ENCODE measurements at regions not wholly inside any gene's neighbourhood (a gene's known extent, or its start where the extent isn't known, plus 50 kb on each side); places are given as distances from the start of the nearest gene placed in this dataset.
"Not testable (repeated sequence)": the region's sequence is repeated elsewhere in the genome, so short reads cannot be mapped to it uniquely, and the experiment has no call there.

DNA sequence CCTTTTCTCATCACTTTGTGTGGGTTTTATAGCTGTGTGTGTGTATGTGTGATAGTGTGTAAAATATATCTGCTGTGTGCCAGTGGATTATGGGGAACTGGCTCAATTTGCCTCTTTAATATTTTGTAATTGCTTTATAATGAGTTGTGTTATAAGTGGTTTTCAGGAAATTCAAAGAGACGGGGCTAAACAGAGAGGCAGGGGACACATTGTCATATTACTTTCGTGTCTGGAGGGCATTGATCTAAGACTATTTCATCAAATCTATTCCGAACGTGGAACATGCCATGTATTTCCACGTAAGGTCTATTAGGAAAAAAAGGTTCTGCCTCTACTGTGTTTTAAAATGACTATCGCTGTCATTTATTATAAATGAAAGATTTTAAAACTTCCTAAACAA is 793.2 kb upstream of the TMEM132C start:
- no peak for DNase-seq

DNA sequence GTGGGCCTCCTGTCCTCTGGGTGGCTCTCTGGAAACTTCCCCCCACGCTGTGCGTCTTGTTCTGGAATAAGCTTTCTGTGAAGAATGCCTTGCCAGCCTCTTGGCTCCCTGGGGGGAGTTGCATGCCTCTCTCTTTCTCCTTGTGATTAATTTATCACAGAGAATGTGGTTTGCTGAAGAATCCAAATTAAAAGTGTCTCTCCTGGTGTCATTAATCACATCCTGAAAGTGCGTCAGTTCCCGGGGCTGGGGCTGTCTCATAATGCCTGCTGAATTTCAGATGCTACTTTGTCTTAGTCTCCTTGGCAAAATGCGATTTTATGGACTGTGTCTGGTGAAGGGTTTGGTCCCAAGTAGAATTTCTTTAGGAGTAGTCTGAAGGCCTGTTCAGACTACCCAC is 787.7 kb upstream of the TMEM132C start:
- DNase-seq = no peak

DNA sequence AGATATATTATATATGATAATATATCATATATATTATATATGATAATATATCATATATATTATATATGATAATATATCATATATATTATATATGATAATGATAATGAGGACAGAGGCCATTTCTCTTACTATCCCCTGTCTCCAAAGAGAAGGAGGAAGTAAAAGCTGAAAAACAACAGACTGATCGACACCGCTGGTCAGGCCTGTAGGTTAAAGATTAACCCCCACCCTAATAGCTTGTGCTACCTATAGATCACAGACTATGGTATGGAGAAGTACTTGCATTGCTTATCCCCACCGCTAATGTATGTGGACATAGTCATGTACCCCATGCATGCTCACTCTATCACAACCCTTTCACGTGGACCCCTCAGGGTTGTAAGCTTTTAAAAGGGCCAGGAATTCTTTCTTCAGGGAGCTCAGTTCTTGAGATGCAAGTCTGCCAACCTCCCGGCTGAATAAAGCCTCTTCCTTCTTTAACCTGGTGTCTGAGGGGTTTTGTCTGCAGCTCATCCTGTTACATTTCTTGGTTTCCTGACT is 786.1 kb upstream of the TMEM132C start:
- DNase-seq = no peak

DNA sequence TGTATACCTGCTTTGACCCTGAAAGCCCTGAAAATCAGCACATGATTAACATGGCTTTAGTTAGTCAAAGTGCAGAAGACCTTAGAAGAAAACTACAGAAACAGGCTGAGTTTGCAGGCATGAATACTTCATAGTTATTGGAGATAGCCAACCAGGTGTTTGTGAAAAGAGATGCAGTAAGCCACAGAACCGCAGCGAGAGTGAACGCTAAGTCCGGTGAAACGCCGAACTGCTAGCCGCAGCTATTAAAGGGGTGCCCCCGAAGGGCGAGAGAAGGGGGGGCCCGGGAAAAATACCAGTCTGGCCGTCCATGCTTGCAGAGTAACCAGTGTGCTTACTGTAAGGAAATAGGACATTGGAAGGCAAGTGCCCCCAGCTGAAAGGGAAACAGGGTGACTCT is 784.0 kb upstream of the TMEM132C start:
- no peak for DNase-seq

DNA sequence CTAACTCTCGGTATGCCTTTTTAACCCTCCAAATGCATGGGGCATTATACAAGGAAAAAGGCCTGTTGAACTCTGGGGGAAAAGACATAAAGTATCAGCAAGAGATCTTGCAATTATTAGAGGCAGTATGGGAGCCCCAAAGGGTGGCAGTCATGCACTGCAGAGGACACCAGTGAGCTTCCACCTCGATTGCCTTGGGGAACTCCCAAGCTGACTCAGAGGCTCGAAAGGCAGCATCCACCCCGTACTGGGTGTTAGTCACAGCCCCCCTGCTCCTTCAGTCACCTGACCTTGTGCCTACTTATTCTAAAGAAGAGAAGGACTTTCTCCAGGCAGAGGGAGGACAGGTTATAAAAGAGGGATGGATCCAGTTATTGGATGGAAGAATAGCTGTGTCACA is 781.4 kb upstream of the TMEM132C start:
- no peak for DNase-seq

DNA sequence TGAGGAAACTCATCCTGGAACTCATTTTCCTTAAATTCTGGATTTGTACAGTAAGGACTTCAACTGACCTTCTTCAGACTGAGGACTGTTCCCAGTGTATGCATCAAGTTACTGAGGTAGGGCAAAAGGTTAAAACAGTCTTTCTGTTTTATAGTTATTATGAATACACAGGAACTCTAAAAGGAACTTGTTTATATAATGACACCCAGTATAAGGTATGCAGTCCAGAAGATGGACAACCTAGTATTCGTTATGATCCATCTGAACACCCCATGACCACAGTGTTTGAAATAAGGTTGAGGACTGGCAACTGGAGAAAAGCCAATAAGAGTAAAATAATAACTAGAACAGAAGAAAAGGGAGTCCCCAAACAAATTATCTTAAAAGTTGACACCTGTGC is 779.9 kb upstream of the TMEM132C start:
- DNase-seq = no peak

DNA sequence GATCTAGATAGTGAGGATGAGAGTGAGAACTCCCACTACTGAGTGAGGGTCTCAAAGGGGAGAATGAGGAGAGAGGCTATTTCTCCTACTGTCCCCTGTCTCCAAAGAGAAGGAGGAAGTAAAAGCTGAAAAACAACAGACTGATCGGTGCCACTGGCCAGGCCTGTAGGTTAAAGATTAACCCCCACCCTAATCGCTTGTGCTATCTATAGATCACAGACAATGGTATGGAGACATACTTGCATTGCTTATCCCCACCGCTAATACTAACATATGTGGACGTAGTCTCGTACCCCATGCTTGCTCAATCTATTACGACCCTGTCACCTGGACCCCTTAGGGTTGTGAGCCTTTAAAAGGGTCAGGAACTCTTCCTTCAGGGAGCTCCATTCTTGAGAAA is 777.9 kb upstream of the TMEM132C start:
- DNase-seq = no peak

DNA sequence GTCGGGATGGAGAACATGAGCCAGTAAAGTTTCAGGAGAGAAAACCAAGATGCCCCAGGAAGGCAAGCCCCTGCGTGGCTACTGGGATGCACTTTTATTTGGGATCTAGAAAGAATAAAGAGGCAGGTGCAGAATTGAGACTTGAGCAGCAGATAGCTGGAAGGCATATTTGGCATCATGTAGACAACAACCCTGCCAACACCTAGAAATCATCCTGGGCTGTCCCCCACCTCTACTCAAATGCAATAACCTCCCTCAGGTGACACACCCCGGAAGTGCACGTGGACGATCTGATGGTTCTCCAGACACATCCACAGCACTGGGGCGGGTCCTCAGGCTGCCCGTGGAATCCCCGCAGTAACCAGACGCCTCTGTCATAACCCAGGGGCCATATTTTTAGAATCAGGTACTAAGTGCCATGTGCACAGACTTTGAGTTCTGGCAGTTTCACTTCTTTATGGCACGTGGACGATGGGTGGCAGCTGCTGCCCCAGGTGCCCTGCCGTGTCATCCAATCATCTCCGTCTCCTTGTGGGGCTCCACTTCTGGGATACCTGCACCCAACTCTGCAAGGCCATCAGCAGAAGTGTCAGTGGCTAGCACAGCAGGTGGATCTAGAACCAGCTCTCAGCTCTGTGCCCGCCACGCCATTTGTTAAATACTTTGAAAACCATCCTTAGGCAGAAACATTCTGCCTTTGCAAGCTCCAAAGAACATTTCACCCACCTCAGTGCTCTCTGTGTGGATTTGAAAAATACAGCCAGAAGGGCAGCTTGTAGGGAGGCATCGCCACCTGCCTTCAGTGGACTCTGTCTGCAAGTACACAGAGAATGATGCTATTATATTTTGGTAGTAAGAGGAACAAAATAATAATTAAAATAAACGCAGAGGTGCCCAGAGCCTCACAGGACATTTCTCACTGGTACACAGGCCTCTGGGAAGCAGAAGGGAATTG is 771.7 kb upstream of the TMEM132C start:
- no peak for DNase-seq

DNA sequence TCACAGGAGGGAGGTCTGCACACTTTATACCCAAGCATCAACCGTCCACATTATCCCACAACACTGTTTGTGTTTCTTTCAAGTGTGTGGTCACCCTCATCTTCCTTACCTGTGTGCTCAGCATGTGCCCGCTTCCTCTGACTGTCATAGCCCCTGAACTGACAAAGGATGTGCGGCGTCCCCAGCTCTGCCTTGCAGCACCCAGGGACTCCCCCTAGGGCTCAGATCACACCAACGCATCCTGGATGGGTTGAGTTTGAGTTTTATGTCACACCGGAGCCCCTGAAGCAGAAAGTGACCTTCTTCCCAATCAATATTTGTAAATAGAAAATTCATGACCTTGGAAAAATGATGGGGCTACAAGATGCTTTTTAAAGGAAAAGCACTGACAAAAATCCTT is 770.7 kb upstream of the TMEM132C start:
- DNase-seq = no peak

DNA sequence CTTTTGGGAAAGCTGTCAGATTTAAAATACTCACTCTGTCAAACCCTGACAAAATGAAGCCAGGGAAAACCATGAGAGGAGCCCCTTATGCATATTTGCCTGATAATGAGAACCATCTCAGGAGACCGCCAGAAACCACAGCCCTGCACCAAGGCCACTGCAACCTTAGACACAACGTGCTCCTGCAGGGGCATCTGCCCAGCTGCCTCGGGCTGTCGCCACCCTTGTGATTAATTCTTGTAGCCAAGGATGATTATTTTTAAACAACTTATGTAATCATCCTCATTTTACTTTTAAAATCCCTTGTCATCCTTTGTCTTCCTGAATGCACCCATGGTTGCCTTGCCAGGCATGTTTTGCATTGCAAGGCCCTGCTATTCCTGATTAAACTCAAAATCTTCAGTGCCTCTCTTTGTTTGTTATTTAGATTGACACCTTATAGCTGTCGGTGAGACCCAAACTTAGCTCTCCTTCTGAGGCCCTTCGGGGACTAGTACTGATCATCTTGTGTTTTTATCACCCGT is 766.4 kb upstream of the TMEM132C start:
- DNase-seq = no peak

DNA sequence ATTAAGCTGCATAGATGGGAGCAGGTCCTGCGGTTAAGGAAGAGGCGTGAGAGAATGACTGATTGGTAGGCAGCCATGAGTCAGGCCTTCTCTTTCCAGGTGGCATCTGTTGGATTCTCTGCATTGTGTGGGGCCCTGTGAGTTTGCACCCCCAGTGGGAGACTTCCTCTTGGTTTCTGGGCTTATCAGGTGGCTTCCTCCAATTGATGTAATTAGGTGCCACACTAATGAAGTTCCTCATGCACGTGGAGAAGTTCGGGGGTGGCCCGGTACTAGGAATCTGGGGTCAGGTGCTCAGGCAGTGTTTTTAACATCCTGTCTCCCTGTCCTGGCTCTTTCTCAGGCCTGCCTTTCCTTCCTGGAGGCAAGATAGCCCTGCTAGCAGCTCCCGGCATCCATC is 765.1 kb upstream of the TMEM132C start:
- DNase-seq = no peak

DNA sequence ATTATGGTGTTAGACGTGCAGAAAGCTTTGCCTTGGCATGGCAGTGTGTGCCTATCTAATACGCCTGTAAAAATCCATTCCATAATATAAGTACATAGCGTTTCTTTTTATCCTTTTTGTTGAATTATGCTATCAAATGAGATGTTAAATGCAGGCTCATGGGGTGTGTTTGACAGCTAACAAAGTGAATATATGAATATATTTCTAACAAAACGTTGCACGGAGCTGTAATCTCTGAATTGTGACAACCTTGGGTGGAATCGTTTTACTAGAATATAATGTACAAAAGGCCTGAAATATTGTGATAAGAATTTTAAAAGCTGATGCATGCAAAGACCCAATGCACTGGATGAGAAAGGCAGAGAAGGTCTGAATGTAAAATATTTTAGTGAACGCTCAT is 763.7 kb upstream of the TMEM132C start:
- DNase-seq = no peak

DNA sequence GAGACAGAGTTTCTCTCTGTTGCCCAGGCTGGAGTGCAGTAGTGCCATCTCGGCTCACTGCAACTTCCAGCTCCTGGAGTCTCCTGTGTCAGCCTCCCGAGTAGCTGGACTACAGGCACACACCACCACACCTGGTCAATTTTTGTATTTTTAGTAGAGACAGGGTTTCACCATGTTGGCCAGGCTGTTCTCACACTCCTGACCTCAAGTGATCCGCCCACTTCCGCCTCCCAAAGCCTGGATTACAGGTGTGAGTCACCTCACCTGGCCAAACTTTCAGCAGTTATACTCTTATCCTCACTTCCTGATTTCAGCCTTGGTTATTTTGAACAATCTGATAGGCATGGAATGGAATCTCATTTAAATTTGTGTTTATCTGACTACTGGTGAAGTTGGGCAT is 763.0 kb upstream of the TMEM132C start:
- DNase-seq = not testable (repeated sequence)

DNA sequence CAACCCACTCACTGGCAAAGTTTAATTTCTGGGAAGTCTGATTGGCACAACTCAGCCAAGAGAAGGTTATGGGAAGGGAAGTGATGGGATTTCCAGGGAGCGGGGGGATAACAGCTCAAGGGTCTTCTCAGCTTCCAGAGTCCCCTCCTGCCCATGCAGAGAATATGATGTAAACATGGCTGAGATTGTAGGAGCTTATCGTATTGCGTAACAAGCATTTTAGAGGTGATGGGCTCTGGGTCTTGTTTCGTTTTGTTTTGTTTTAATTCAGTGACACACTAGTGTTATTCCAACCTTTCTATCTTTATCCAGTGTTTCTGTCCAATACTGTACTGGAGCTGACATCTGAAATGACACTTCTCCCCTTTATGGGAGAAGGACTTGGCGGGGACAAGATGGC is 762.1 kb upstream of the TMEM132C start:
- DNase-seq = no peak

DNA sequence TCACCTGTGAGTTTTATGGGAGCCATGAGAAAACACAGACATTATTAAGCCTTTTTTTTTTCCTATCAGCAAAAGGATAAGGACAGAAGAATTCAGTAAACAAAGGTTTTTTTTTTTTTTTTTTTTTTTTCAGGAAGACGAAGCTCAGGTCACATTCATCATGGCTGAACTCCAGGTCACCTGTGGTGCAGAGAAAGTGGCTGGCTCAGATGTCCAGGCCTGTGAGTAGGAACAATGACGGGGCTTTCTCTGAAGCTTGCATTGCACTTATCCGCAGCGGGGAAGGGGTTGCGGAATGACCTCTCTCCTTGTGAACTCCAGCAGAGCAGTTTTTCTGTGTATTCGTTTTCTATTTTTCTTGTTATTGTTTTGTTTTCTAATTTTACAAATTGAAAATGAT is 759.6 kb upstream of the TMEM132C start:
- DNase-seq = no peak

DNA sequence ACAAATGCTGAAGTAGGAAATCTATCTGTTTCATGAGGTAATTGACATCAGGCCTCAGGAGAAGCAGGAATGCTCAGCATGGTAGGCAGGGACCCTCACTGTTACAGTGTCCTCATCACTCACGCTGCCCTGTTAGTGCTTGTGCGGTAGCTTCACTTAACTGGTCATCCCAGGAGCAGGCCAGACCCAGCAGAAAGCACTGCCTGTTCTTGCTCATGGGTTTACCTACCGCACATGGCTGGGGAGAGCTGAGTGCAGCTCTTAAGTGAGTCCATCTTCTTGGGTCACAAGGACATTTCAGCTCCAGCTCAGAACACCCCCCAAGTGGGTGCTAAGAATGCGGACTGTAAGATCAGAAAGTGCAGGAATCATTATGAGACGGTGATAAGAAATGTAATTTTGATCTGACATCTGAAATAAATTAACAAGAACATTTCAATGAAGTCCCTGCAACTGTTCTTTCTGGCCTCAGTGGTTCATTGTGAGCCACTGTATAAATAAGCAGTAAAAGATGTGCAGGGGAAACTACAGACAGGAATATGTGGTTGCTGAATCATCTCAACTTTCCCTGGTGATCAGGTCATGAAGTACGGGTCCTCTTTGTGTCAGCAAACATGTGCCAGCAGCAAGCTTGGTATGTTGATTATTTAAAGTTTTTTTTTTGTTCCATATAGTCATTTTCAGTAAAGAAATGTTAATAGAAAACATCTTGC is 757.7 kb upstream of the TMEM132C start:
- DNase-seq = no peak

DNA sequence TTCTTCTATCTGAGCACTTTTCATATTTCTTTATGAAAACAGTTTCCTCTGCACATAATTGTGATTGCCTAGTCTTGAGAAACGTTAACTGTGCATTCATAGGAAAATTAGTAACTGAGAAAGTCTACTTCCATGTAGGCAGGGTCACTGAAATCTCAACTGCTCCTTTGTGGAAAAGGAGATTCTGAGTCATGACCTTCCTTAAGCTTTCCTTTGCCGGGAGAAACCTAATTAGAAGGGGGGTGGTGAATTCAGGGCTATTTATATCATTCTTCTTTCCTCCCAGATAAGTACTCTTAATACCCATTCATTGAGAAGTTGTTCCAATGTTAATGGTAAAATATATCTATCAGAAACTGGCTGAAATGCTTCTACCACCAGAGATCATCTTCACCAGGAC is 751.0 kb upstream of the TMEM132C start:
- no peak for DNase-seq

DNA sequence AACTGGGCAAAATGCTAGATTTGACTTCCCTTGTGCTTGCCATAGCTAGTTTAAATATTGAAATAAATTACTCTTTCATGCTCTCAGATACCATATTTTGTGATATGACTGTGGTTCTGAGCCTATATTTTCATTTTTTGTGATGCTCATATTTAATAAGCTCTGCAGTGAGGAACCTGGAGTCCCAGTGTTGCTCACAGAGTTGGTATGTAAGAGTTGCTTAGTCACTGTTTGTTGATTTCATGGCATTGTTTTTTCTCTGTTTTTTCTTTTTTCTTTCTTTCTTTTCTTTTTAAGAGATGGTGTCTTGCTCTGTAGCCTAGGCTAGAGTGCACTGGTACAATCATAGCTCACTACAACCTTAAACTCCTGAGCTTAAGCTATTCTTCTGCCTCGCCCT is 750.5 kb upstream of the TMEM132C start:
- DNase-seq = no peak

DNA sequence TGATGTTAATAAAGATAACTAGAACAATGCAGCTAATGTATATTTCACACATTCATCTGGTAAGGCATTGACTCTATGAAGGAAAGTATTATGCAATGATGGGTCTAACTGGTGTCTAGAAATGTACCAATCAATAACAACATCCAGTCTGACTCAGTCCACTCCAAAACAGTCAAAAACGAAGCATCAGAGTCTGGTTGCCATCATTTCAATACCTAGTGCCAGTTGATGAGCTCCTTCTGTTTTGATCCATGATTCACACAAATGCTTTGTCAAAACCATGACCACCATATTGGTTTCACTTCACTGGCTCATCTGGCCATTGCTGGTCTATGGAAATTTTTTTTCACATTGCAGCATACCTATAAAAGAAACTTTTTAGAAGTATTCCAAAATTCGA is 747.2 kb upstream of the TMEM132C start:
- no peak for DNase-seq

DNA sequence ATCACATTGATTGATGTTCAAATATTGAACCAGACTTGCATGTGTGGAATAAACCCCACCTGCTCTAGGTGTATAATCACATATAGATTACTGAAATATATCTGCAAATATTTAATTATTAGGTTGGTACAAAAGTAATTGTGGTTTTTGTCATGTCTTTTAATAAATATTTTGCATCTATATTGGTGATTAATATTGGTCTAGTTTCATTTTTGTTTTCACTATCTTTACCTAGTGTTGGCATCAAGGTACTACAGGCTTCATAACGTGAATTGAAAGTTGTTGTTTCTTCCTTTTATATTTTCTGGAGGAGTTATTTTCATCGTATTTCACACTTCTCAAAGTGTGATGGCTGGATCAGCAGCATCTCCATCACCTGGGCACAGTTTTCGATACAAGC is 740.0 kb upstream of the TMEM132C start:
- no peak for DNase-seq

DNA sequence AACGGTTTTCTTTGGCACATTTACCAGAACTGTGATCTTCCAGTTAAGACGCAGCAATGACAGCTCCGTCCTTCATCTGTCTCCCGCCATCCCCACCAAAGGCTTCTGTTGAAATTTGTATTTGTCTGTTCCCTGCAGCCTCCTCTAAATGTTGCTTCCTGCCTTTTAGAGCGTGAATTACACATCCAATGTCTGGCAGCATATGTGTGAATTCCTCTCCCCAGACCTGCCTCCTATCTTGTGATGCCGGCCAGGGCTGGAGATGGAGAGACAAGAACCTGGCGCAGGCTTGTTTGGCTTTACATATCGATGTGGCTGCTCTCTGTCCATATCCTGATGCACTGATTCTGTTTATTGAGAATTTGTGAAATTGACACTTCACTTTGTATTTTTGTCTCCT is 738.4 kb upstream of the TMEM132C start:
- no peak for DNase-seq

DNA sequence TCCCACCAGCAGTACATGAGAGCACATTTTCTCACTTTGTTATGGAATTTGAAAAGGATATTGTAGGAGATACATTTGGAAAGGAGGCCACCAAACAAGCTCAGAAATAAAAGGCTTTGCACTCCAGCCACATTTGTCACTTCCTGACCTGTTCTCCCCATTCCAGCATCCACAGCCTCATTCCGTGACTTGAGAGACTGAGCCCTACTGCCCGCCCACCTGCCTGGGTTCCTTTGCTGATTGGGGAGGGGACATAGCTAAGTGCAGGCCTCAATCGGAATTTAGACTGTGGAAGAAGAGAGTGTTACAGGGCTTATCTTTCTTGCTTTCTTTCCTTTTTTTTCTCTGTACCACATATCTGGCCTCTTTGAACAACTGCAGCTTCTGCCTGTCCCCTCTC is 735.4 kb upstream of the TMEM132C start:
- DNase-seq = no peak

DNA sequence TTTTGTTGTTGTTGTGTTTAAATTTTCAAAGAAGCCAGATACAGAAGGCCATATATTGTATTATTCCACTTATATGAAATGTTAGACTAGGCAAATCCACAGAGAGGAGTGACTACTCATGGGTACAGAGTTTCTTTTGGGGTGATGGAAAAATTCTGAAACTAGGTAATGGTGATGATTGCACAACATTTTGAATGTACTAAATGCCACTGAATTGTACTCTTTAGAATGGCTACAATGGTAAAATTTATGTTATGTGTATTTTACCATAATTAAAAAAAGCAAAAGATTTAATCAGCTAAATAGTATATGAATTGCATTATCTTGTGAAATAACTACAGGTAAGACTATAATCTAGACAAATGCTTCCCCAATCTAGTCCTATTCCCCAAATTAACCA is 733.6 kb upstream of the TMEM132C start:
- DNase-seq = no peak

Data from Kasumi-1 (cell line).